Neural cell (in vitro differentiated cells): ENCODE measurements at regions not wholly inside any gene's neighbourhood (a gene's known extent, or its start where the extent isn't known, plus 50 kb on each side); places are given as distances from the start of the nearest gene placed in this dataset.
A peak's percentile ranks its signal among the peaks of the same experiment; 100 is the strongest.

ENCODE experiments used
- H2AFZ ChIP-seq: fragments of 200-600, 300-800 bp; sonication (generic), shearing (Covaris generic); 2 replicates; pipeline ENCODE4 v1.6.0; 2014; ENCODE audit warnings: low read depth, mild to moderate bottlenecking, antibody characterized with exemption, low read length, moderate library complexity
- H3F3A ChIP-seq: fragments of 200-600 bp; shearing (Covaris generic); 2 replicates; pipeline ENCODE4 v1.6.1; 2016; ENCODE audit warnings: mild to moderate bottlenecking, moderate library complexity, mixed read lengths, antibody characterized with exemption, low read length; ENCODE audit not compliant: insufficient read depth, poor library complexity, severe bottlenecking
- H3K27ac ChIP-seq: fragments of 200-600, 300-800 bp; sonication (generic), shearing (Covaris generic); 2 replicates; pipeline ENCODE4 v1.5.1; 2014; ENCODE audit warnings: mild to moderate bottlenecking, low read length, moderate library complexity
- H3K27me3 ChIP-seq: fragments of 300-800, 200-600 bp; sonication (generic), shearing (Covaris generic); 2 replicates; pipeline ENCODE4 v1.6.0; 2014; ENCODE audit warnings: mild to moderate bottlenecking, low read depth, low read length, moderate library complexity; ENCODE audit not compliant: insufficient read depth
- H3K36me3 ChIP-seq: fragments of 300-800, 200-600 bp; sonication (generic), shearing (Covaris generic); 2 replicates; pipeline ENCODE4 v1.5.1; 2014; ENCODE audit warnings: mild to moderate bottlenecking, antibody characterized with exemption, low read length, moderate library complexity; ENCODE audit not compliant: insufficient read depth
- H3K4me2 ChIP-seq: fragments of 300-800, 200-600 bp; sonication (generic), shearing (Covaris generic); 2 replicates; pipeline ENCODE4 v1.6.0; 2014; ENCODE audit warnings: mild to moderate bottlenecking, low read length
- H3K4me3 ChIP-seq: fragments of 300-800, 200-600 bp; sonication (generic), shearing (Covaris generic); 2 replicates; pipeline ENCODE4 v1.5.1; 2014; ENCODE audit warnings: mild to moderate bottlenecking, low read length, moderate library complexity
- H3K79me2 ChIP-seq: fragments of 200-600 bp; shearing (Covaris generic); replicated peaks from 2 replicates; pipeline ENCODE4 v1.6.0; 2014; ENCODE audit warnings: mild to moderate bottlenecking, low read length, moderate library complexity; ENCODE audit not compliant: insufficient read depth
- H3K9ac ChIP-seq: fragments of 300-800, 200-600 bp; sonication (generic), shearing (Covaris generic); 2 replicates; pipeline ENCODE4 v1.6.1; 2016; ENCODE audit warnings: mild to moderate bottlenecking, low read length, mixed read lengths
- H3K9me2 ChIP-seq: fragments of 200-600 bp; shearing (Covaris generic); 2 replicates; pipeline ENCODE4 v1.6.1; 2016; ENCODE audit warnings: mild to moderate bottlenecking, low read length, mixed read lengths; ENCODE audit not compliant: insufficient read depth
- H3K9me3 ChIP-seq: fragments of 200-600, 300-800 bp; sonication (generic), shearing (Covaris generic); 2 replicates; pipeline ENCODE4 v1.6.1; 2016; ENCODE audit warnings: mild to moderate bottlenecking, mixed run types, low read length, moderate library complexity, mixed read lengths
- H4K20me1 ChIP-seq: fragments of 200-600 bp; shearing (Covaris generic); 2 replicates; pipeline ENCODE4 v1.6.1; 2016; ENCODE audit warnings: mild to moderate bottlenecking, mixed run types; ENCODE audit not compliant: insufficient read depth
- EP300 ChIP-seq: fragments of 450-650 bp; conservative IDR thresholded peaks from 2 replicates; pipeline ENCODE4 v1.6.1; 2014; ENCODE audit warnings: antibody characterized with exemption, mild to moderate bottlenecking, moderate library complexity; ENCODE audit not compliant: poor library complexity, severe bottlenecking
- EZH2 ChIP-seq: fragments of 200-600, 300-800 bp; shearing (Covaris generic), sonication (generic); IDR thresholded peaks from 2 replicates; pipeline ENCODE4 v1.6.1; 2014; ENCODE audit warnings: antibody characterized with exemption, low read length, borderline replicate concordance, mild to moderate bottlenecking; ENCODE audit not compliant: insufficient read depth, poor library complexity, severe bottlenecking
- MXI1 ChIP-seq: fragments of 450-650 bp; conservative IDR thresholded peaks from 2 replicates; pipeline ENCODE4 v1.6.1; 2014; ENCODE audit warnings: antibody characterized with exemption, mild to moderate bottlenecking; ENCODE audit not compliant: poor library complexity, severe bottlenecking
- POLR2AphosphoS5 ChIP-seq: IDR thresholded peaks from 2 replicates; pipeline ENCODE4 v1.6.1; 2012
- RAD21 ChIP-seq: fragments of 450-650 bp; conservative IDR thresholded peaks from 2 replicates; pipeline ENCODE4 v1.6.1; 2014; ENCODE audit warnings: antibody characterized with exemption, mild to moderate bottlenecking, moderate library complexity
- REST ChIP-seq: IDR thresholded peaks from 2 replicates; pipeline ENCODE4 v1.6.1; 2012; ENCODE audit warnings: borderline replicate concordance
- SMC3 ChIP-seq: fragments of 450-650 bp; conservative IDR thresholded peaks from 2 replicates; pipeline ENCODE4 v1.6.1; 2014; ENCODE audit warnings: antibody characterized with exemption, mild to moderate bottlenecking, moderate library complexity; ENCODE audit not compliant: poor library complexity
- TAF1 ChIP-seq: IDR thresholded peaks from 2 replicates; pipeline ENCODE4 v1.6.1; 2012; ENCODE audit warnings: low read depth

GRCh38 chr3:107239703-107240102 lies 137.5 kb upstream of the CCDC54 start:
- H3K4me2 ChIP-seq, result peak overlapping the region; percentile 46
- no peaks in the 10 kb centered on the region for H3K79me2 ChIP-seq
- H3K9me3 ChIP-seq, result no peaks in the 10 kb centered on the region
- no peaks in the 10 kb centered on the region for H4K20me1 ChIP-seq
- H3K27ac ChIP-seq, result no peak overlapping the region
- peak overlapping the region; percentile 78 for H2AFZ ChIP-seq
- H3F3A ChIP-seq, result no peaks in the 10 kb centered on the region
- no peak for TF ChIP-seq TAF1
- TF ChIP-seq EZH2, result no peak
- no peak for TF ChIP-seq EP300
- TF ChIP-seq REST, result no peak
- TF ChIP-seq RAD21, result no peak
- no peaks in the 10 kb centered on the region for H3K27me3 ChIP-seq
- no peaks in the 10 kb centered on the region for H3K36me3 ChIP-seq
- H3K9me2 ChIP-seq, result no peaks in the 10 kb centered on the region
- H3K9ac ChIP-seq, result peak overlapping the region; percentile 68
- H3K4me3 ChIP-seq, result peak overlapping the region; percentile 84

- Histone ChIP-seq H3K4me2 (peak overlapping the region; percentile 76), H3K9ac (peak overlapping the region; percentile 68), H3K36me3 (no peaks in the 10 kb centered on the region), H3K79me2 (no peaks in the 10 kb centered on the region), H2AFZ (peak overlapping the region; percentile 78), H3K4me3 (peak overlapping the region; percentile 84), H3K27ac (peak overlapping the region; percentile 23), H4K20me1 (no peaks in the 10 kb centered on the region), H3K9me2 (no peaks in the 10 kb centered on the region), H3F3A (no peaks in the 10 kb centered on the region), H3K9me3 (no peaks in the 10 kb centered on the region), H3K27me3 (no peaks in the 10 kb centered on the region)
- TF ChIP-seq SMC3, result no peak
- TF ChIP-seq MXI1, result peak; percentile 88
- TF ChIP-seq TAF1, result no peak
- peak; percentile 57 for TF ChIP-seq POLR2AphosphoS5
- no peak for TF ChIP-seq REST
- no peak for TF ChIP-seq EZH2
Measured at GRCh38 chr3:107240183-107241091, 136.8 kb upstream of the CCDC54 start.
